HAP-1 (cell line): ENCODE measurements at regions not wholly inside any gene's neighbourhood (a gene's known extent, or its start where the extent isn't known, plus 50 kb on each side); places are given as distances from the start of the nearest gene placed in this dataset.

Experiments
- DNase-seq, 2 experiments: peaks; one replicate each; pipeline ENCODE4 v3.0.0-alpha.2; 2016 to 2020; ENCODE audit warnings: low spot score in 2 of 2
- H3K27me3 ChIP-seq: fragments of 250-450 bp; sonication (Bioruptor Pico); 2 replicates; pipeline ENCODE4 v1.5.1; 2020; ENCODE audit warnings: low read depth, mild to moderate bottlenecking, moderate library complexity
- H3K36me3 ChIP-seq: fragments of 250-450 bp; sonication (Bioruptor Pico); replicated peaks from 2 replicates; pipeline ENCODE4 v1.5.1; 2020; ENCODE audit warnings: mild to moderate bottlenecking
- H3K4me1 ChIP-seq: fragments of 250-450 bp; sonication (Bioruptor Pico); 2 replicates; pipeline ENCODE4 v1.5.1; 2020; ENCODE audit warnings: mild to moderate bottlenecking
- H3K4me3 ChIP-seq: fragments of 250-450 bp; sonication (Bioruptor Pico); 2 replicates; pipeline ENCODE4 v1.5.1; 2020; ENCODE audit warnings: mild to moderate bottlenecking, moderate library complexity
- H3K9me3 ChIP-seq: fragments of 250-450 bp; sonication (Bioruptor Pico); 2 replicates; pipeline ENCODE4 v1.5.1; 2020; ENCODE audit warnings: mild to moderate bottlenecking, moderate library complexity
- in situ Hi-C: fragments of 300-500 bp; cut with MboI; formaldehyde crosslinking; loops from 3 replicates; pipeline ENCODE4 v1.14.3; 2020; ENCODE audit warnings: low sequenced_read_pairs, inconsistent platforms, mixed read lengths

- in situ Hi-C loops: no loop called here
- DNase-seq: no peak
- H3K4me1 ChIP-seq: no peaks in the 10 kb centered on the region
- H3K27me3 ChIP-seq: no peaks in the 10 kb centered on the region
- no peaks in the 10 kb centered on the region for H3K9me3 ChIP-seq
- H3K4me3 ChIP-seq: no peak overlapping the region
- no peaks in the 10 kb centered on the region for H3K36me3 ChIP-seq
Measured at GRCh38 chr4:181204109-181204508, 1039.1 kb upstream of the TENM3 start.

DNA sequence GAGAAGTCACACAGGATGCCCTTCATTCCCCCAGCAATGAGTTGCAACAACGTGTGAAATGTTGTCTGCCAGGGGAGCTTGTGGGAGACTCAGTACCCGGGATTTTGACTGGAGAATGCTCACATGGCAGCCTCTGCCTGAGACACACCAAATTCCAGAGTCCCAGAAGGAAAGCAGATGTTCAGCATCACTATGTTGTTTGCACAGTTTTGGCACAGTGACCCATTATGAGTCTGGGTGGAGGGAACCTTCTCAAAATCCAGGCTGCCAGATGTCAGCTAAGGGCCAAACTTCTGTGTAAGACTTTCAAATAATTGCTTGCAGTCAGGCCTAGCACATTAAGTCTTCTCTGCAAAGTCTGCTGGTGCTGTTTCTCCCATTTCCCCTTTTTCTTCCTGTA, 1029.7 kb upstream of the TENM3 start:
- Histone ChIP-seq H3K36me3 (no peaks in the 10 kb centered on the region), H3K4me1 (no peaks in the 10 kb centered on the region), H3K4me3 (no peak overlapping the region), H3K27me3 (no peaks in the 10 kb centered on the region), H3K9me3 (no peaks in the 10 kb centered on the region)
- DNase-seq: no peak
- in situ Hi-C loops: no loop called here

DNA sequence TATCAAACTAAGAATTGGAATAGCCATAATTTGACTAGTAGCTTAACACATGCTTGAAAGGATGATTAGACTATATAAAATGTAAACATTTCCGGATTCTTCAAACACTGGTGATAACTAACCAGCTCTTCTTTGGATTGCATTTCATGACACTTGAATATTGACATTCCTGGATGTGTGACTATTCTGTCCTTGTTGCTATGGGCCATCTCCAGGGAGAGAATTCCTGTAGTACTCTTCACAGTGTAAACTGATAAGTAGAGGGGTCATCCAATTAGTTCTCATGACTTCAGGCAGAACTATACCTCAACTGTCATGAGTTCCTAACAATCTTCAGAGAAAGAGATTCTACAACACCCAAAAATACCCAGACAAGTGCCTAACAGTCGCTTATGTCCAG, 1026.7 kb upstream of the TENM3 start:
- in situ Hi-C loops: no loop called here
- H3K27me3 ChIP-seq: no peaks in the 10 kb centered on the region
- H3K36me3 ChIP-seq: no peaks in the 10 kb centered on the region
- H3K4me1 ChIP-seq: no peaks in the 10 kb centered on the region
- no peak for DNase-seq
- no peak overlapping the region for H3K4me3 ChIP-seq
- H3K9me3 ChIP-seq: no peaks in the 10 kb centered on the region

DNA sequence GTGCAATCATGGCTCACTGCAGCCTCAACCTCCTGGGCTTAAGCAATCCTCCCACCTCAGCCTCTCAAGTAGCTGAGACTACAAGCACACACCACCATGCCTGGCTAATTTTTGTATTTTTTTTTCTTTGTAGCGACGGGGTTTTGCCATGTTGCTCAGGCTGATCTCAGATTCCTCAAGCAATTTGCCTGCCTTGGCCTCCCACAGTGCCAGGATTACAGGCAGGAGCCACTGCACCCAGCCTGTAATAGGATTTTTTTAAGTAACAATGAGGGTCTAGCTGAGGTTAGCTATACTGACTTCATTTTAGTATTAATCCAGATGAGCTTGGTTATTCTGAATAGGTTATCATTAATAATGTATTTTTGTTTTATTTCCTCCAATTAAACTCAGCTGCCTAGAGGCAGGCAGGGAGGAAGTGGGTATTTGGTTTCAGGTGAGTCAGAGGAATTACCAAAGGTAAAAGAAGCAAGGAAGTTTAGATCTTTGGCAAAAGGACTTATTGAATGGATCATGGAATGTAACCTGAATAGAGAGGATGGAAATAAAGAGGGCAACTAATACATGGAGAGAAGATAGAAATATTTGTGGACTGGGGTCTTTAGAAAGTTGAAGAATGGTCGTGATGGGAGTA, 1023.3 kb upstream of the TENM3 start:
- no peak for DNase-seq
- no peaks in the 10 kb centered on the region; the same call in 1 of the 2 replicates for H3K36me3 ChIP-seq
- no peaks in the 10 kb centered on the region for H3K27me3 ChIP-seq
- H3K4me1 ChIP-seq: no peaks in the 10 kb centered on the region
- H3K4me3 ChIP-seq: no peak overlapping the region
- no peaks in the 10 kb centered on the region for H3K9me3 ChIP-seq
- in situ Hi-C loops: no loop called here

- DNase-seq: no peak
- Histone ChIP-seq H3K4me3 (no peak overlapping the region), H3K9me3 (no peaks in the 10 kb centered on the region), H3K27me3 (no peaks in the 10 kb centered on the region), H3K4me1 (no peaks in the 10 kb centered on the region), H3K36me3 (no peaks in the 10 kb centered on the region; the same call in 1 of the 2 replicates)
- in situ Hi-C loops: no loop called here
Measured at GRCh38 chr4:181224852-181225251, 1018.4 kb upstream of the TENM3 start.

DNA sequence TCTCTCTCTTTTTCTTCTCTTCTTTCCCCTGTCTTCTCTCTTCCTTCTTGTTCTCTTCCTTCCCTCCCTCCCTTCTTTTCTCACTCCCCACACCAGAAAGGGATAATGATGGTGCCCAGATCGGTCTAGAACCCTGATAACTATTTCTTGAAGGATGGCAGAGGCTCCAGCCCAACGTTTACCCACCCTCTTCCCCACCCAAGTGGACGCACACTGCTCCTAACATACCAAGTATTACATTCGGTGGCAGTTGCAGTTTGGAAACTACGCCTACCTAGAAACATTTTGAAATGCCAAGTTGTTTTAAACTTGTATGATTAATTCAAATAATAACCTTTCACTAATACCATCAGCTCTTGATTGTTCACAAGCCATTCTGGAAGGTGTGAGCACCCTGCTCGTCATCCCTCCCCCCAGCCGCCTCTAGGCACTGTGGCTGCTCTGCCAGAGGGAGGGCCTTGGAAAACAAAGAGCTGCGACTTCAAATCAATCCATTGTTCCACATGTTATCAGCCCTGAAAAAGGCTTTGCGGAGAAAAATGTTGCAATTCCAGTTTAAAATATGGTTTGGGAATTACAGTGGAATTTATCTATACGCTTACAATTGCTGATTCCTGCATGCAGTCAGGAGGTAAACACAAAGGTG, 1017.5 kb upstream of the TENM3 start:
- H3K36me3 ChIP-seq: no peaks in the 10 kb centered on the region; the same call in 1 of the 2 replicates
- in situ Hi-C loops: no loop called here

DNA sequence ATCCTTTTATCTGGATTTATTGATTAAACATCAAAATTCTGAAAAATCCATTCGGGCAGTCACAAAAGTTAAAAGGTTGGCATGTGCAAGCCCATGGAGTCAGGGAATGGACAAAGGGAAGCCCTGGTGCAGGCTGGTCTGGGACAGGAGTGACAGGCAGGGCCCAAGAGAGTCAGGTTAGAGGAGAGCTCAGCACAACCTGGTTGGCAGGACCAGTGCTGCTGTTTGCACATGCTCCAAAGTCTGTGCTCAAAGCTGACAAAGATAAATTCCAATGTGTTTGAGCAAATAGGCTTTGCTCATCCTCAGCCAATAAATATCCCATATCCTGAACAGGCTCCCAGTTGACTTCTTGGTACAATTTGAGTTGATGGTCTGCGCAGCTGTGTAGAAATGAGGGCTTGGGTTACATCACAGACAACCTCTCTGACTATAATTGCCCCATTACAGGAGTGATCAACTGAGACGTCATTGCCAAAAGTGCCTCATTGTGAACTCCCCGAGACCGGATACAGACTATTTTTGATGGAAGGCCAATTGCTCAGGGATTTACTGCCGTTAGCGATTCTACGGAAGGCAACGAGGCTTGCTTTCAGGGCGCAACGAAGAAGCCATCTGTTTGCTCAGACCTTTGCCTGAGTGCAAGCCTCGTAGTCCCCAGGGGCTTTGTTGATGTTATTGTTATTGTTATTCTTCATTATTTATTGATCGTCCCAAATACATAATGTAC, 1008.1 kb upstream of the TENM3 start:
- no peaks in the 10 kb centered on the region for H3K9me3 ChIP-seq
- in situ Hi-C loops: no loop called here
- H3K27me3 ChIP-seq: no peaks in the 10 kb centered on the region
- no peaks in the 10 kb centered on the region for H3K4me1 ChIP-seq
- H3K36me3 ChIP-seq: no peaks in the 10 kb centered on the region
- H3K4me3 ChIP-seq: no peak overlapping the region
- no peak for DNase-seq

More for the DNA sequence above, 1017.5 kb upstream of the TENM3 start:
- no peaks in the 10 kb centered on the region for H3K27me3 ChIP-seq
- H3K4me1 ChIP-seq: no peaks in the 10 kb centered on the region
- H3K9me3 ChIP-seq: no peaks in the 10 kb centered on the region
- H3K4me3 ChIP-seq: no peak overlapping the region
- DNase-seq: peak in 1 of 2 experiments; percentile 19

GRCh38 chr4:181245326-181245725, 997.9 kb upstream of the TENM3 start:
- no peak for DNase-seq
- H3K9me3 ChIP-seq: no peaks in the 10 kb centered on the region
- no peaks in the 10 kb centered on the region; the same call in 1 of the 2 replicates for H3K4me1 ChIP-seq
- no peaks in the 10 kb centered on the region for H3K36me3 ChIP-seq
- no peaks in the 10 kb centered on the region for H3K27me3 ChIP-seq
- no peak overlapping the region for H3K4me3 ChIP-seq
- in situ Hi-C loops: no loop called here

GRCh38 chr4:181249031-181249430, 994.2 kb upstream of the TENM3 start:
- DNase-seq: no peak
- in situ Hi-C loops: no loop called here
- no peaks in the 10 kb centered on the region for H3K4me1 ChIP-seq
- H3K4me3 ChIP-seq: no peak overlapping the region
- no peaks in the 10 kb centered on the region for H3K36me3 ChIP-seq
- no peaks in the 10 kb centered on the region for H3K9me3 ChIP-seq
- H3K27me3 ChIP-seq: no peaks in the 10 kb centered on the region

- Histone ChIP-seq H3K27me3 (no peaks in the 10 kb centered on the region), H3K4me1 (peaks cover 13% of the 10 kb centered on the region), H3K36me3 (no peaks in the 10 kb centered on the region), H3K9me3 (no peaks in the 10 kb centered on the region), H3K4me3 (no peak overlapping the region)
- no peak for DNase-seq
- in situ Hi-C loops: no loop called here
Measured at GRCh38 chr4:181254771-181255170, 988.4 kb upstream of the TENM3 start.

DNA sequence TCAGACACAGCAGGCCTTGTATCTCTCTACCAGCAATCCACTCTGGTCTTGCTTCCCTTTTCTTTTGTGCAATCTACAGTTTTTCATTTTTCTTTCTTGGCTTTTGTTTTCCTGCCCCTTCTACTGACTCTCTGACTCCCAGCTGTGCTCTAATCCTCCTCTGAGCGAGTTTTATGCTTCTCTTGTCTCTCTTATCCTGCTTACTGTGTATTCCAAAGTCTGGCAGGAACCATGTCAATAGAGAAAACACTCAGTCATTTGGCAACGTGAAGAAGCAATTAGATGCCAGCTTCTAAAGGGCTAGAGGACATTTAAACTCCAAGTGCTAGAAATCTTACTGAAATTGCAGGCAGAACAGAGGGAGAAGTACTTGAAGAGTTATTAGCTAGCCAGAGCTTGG, 984.6 kb upstream of the TENM3 start:
- DNase-seq: peak in 1 of 2 experiments; percentile 55
- in situ Hi-C loops: no loop called here
- Histone ChIP-seq H3K36me3 (no peaks in the 10 kb centered on the region), H3K9me3 (no peaks in the 10 kb centered on the region), H3K4me1 (peaks cover 24% of the 10 kb centered on the region), H3K4me3 (no peak overlapping the region), H3K27me3 (no peaks in the 10 kb centered on the region; the same call in 1 of the 2 replicates)

DNA sequence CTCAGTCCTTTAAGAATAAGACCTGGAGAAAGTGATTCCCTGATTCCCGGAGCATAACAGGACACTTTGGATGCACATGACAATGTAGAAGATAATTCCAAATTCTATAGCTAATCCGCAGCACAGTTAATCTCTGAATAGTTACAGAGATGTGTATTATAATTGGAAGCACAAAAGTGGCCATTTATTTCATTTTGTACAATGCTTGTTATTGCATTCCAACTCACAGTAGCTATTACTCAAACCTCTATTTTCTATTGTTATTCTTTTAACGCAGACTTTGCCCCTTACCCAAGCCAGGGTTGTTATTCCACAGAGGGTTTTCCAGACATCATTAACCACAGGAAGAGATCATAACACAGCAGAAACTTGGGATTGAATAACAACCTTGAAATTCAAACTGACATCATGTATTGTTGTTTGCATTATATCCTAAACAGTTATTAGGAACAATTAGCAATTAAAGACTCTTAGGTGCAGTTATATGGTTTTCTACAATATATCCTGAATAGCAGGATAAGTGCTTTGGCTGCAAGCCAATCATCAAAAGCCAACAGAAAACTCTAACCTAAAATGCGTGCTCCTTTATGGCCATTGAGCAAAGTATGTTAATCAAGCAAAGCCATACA, 984.0 kb upstream of the TENM3 start:
- peaks cover 24% of the 10 kb centered on the region for H3K4me1 ChIP-seq
- H3K4me3 ChIP-seq: no peak overlapping the region
- no peaks in the 10 kb centered on the region; the same call in 1 of the 2 replicates for H3K27me3 ChIP-seq
- in situ Hi-C loops: no loop called here
- no peaks in the 10 kb centered on the region for H3K36me3 ChIP-seq
- no peaks in the 10 kb centered on the region for H3K9me3 ChIP-seq
- peak; percentile 49 to 94 for DNase-seq

GRCh38 chr4:181261279-181261678, 981.9 kb upstream of the TENM3 start:
- H3K27me3 ChIP-seq: no peaks in the 10 kb centered on the region; the same call in 1 of the 2 replicates
- H3K9me3 ChIP-seq: no peaks in the 10 kb centered on the region
- H3K4me1 ChIP-seq: peaks cover 24% of the 10 kb centered on the region
- H3K4me3 ChIP-seq: no peak overlapping the region
- in situ Hi-C loops: no loop called here
- peak; percentile 39 to 65 for DNase-seq
- no peaks in the 10 kb centered on the region for H3K36me3 ChIP-seq

GRCh38 chr4:181264893-181265292, 978.3 kb upstream of the TENM3 start:
- no peaks in the 10 kb centered on the region; the same call in 1 of the 2 replicates for H3K27me3 ChIP-seq
- no peak for DNase-seq
- H3K9me3 ChIP-seq: no peaks in the 10 kb centered on the region
- H3K4me3 ChIP-seq: no peak overlapping the region
- peaks cover 10% of the 10 kb centered on the region for H3K4me1 ChIP-seq
- in situ Hi-C loops: no loop called here
- H3K36me3 ChIP-seq: no peaks in the 10 kb centered on the region
